Cardiac muscle cell (in vitro differentiated cells and primary cell): ENCODE measurements at regions not wholly inside any gene's neighbourhood (a gene's known extent, or its start where the extent isn't known, plus 50 kb on each side); places are given as distances from the start of the nearest gene placed in this dataset.

ENCODE experiments used
- DNase-seq, 2 donors: peaks; one replicate each; pipeline versions ENCODE4 v3.0.0 to v3.0.0-alpha.2; 2010 to 2017; ENCODE audit warnings: low read depth in 1 of 2, low spot score in 1 of 2
- H3K27ac ChIP-seq: fragments of 200-600 bp; sonication (generic); 2 replicates; pipeline ENCODE4 v1.5.1; 2016
- H3K27me3 ChIP-seq: fragments of 200-600 bp; sonication (generic); 2 replicates; pipeline ENCODE4 v1.6.0; 2016; ENCODE audit warnings: control low read depth
- H3K36me3 ChIP-seq: fragments of 200-600 bp; sonication (generic); 2 replicates; pipeline ENCODE4 v1.5.1; 2016; ENCODE audit warnings: control low read depth
- H3K4me1 ChIP-seq: fragments of 200-600 bp; sonication (generic); 2 replicates; pipeline ENCODE4 v1.8.1; 2017; ENCODE audit warnings: low read depth, mild to moderate bottlenecking, mixed run types
- H3K4me3 ChIP-seq: fragments of 200-600 bp; sonication (generic); 2 replicates; pipeline ENCODE4 v1.5.1; 2016; ENCODE audit warnings: mild to moderate bottlenecking
- H3K9me3 ChIP-seq: fragments of 200-600 bp; sonication (generic); 2 replicates; pipeline ENCODE4 v1.5.1; 2017; ENCODE audit warnings: low read depth, mild to moderate bottlenecking, control low read depth
- TF ChIP-seq, protein P1 (sequence below): IDR thresholded peaks from 2 replicates; pipeline ENCODE4 v1.5.1; 2012; ENCODE audit warnings: low read depth, mild to moderate bottlenecking, low read length

DNA sequence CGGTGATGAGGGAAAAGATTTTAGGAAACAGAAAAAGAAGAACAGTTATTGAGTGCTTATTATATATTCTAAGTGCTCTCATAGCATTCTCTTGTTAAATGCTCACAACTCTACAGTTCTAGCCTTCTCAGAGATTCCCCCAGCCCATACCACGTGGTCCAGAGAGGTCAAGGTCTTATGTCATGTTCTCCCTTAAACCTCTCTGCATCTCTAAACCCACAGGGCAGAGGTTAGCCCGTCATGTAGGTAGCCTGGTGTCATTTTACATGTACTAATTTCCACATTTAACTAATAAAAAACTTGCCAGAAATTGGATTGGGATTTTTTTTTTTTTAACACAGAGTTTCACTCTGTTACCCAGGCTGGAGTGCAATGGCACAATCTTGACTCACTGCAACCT lies 178.0 kb downstream of the CEMIP2 start:
- Histone ChIP-seq H3K9me3 (peaks cover 3% of the 10 kb centered on the region), H3K4me3 (no peak overlapping the region), H3K27me3 (no peaks in the 10 kb centered on the region), H3K4me1 (no peaks in the 10 kb centered on the region), H3K27ac (no peak overlapping the region), H3K36me3 (no peaks in the 10 kb centered on the region)
- TF ChIP-seq, protein P1, sequence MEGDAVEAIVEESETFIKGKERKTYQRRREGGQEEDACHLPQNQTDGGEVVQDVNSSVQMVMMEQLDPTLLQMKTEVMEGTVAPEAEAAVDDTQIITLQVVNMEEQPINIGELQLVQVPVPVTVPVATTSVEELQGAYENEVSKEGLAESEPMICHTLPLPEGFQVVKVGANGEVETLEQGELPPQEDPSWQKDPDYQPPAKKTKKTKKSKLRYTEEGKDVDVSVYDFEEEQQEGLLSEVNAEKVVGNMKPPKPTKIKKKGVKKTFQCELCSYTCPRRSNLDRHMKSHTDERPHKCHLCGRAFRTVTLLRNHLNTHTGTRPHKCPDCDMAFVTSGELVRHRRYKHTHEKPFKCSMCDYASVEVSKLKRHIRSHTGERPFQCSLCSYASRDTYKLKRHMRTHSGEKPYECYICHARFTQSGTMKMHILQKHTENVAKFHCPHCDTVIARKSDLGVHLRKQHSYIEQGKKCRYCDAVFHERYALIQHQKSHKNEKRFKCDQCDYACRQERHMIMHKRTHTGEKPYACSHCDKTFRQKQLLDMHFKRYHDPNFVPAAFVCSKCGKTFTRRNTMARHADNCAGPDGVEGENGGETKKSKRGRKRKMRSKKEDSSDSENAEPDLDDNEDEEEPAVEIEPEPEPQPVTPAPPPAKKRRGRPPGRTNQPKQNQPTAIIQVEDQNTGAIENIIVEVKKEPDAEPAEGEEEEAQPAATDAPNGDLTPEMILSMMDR, result no peak
- DNase-seq, result no peak

DNA sequence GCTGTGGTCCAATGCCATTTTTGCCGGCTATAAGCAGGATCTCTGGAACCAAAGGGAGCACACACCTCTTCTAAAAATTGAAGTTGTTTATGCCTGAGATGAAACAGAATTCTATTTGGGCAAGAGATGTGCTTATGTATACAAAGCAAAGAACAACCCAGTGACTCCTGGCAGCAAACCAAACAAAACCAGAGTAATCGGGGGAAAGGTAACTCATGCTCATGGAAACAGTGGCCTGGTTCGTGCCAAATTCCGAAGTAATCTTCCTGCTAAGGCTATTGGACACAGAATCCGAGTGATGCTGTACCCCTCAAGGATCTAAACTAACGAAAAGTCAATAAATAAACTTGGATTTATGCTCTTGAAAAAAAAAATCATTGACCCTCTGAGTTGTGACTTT lies 178.7 kb downstream of the CEMIP2 start:
- no peaks in the 10 kb centered on the region for H3K36me3 ChIP-seq
- TF ChIP-seq, protein P1, result no peak
- no peak overlapping the region for H3K4me3 ChIP-seq
- peaks cover 3% of the 10 kb centered on the region for H3K9me3 ChIP-seq
- no peak overlapping the region for H3K27ac ChIP-seq
- H3K4me1 ChIP-seq, result no peaks in the 10 kb centered on the region
- DNase-seq, result peak in 1 of 2 donors; percentile 5
- no peaks in the 10 kb centered on the region for H3K27me3 ChIP-seq

DNA sequence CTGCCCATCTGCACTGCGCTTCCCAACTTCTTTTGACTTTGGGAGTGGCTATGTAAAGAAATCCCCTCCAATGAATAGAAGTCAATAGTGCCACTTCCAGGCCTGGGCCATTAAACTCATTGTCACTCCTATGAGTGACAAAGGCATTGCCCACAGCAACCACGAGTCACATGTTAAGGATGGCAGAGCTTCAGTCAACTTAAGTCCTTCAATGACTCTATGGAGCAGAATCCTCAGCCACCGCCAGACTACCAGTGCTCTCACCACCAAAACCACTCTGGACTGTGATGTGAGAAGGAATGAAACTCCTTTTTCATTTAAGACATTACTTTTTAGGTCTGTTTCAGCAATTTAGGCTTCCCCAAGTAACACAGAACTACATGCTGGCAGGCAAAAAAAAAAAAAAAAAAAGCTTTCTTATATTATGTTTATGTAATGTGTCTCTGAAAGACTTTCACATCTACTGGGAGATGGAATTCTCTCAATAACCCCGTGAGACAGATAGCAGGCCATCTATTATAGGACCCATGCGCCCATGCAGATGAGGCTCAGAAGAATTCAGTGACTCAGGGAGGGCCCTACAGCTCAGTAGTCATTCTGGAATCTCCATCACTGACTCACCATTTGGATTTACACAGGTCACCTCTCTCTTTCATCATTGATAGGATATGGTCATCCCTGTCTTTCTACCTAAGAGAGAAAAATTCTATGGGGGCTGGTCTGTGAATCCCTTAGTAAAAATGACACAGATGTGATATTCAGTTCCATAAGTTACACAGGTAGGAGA lies 180.5 kb downstream of the CEMIP2 start:
- H3K4me3 ChIP-seq, result no peak overlapping the region
- TF ChIP-seq, protein P1, result no peak
- DNase-seq, result no peak
- H3K4me1 ChIP-seq, result peaks cover 3% of the 10 kb centered on the region
- H3K27ac ChIP-seq, result no peak overlapping the region
- peaks cover 3% of the 10 kb centered on the region for H3K9me3 ChIP-seq
- no peaks in the 10 kb centered on the region for H3K27me3 ChIP-seq
- H3K36me3 ChIP-seq, result no peaks in the 10 kb centered on the region

DNA sequence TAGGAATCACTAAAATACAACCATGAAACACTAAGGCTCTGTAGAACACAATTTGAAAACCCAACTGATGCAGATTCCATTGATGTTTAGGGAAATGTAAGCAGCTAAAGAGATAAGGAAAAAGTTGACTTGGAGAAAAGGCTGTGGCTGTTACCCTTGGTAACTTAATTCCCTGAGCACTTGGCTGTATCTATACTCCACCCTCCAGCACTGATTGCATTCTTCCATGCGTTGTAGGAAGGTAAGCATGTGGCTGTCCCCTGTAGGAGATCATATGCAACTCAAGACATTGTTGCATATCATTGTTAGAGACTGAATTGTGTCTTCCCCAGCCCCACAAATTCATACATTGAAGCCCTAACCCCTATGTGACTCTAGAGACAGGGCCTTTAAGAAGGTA lies 184.5 kb downstream of the CEMIP2 start:
- Histone ChIP-seq H3K9me3 (peaks cover 2% of the 10 kb centered on the region), H3K36me3 (no peaks in the 10 kb centered on the region), H3K4me1 (peaks cover 3% of the 10 kb centered on the region), H3K4me3 (no peak overlapping the region), H3K27me3 (no peaks in the 10 kb centered on the region), H3K27ac (no peak overlapping the region)
- peak in 1 of 2 donors; percentile 17 for DNase-seq
- TF ChIP-seq, protein P1, result no peak

DNA sequence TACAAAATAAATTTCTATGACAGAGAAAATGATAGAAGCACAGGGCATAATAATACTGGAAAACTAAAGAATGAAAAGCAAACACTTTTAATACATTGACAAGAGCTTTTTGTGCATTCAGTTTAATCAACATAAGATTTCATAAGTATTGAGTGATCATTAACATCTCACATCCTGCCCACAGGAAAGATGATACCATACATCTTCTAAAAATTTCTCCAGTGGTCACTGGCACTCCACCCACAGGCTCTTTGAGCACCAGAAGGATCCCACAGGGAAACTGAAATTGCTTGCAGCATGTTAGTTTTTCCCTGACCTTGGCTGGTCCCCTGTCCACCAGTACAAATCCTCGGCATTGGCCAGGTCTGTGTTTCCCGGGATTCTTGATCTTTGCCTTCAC lies 186.0 kb downstream of the CEMIP2 start:
- Histone ChIP-seq H3K4me1 (peaks cover 3% of the 10 kb centered on the region), H3K27ac (no peak overlapping the region), H3K27me3 (no peaks in the 10 kb centered on the region), H3K36me3 (no peaks in the 10 kb centered on the region), H3K4me3 (no peak overlapping the region), H3K9me3 (no peaks in the 10 kb centered on the region)
- no peak for DNase-seq
- TF ChIP-seq, protein P1, result no peak
